Colon (tissue), 2 donors: ENCODE measurements at regions not wholly inside any gene's neighbourhood (a gene's known extent, or its start where the extent isn't known, plus 50 kb on each side); places are given as distances from the start of the nearest gene placed in this dataset.

Experiments used
- FAIRE-seq: peaks from 2 replicates; lab custom pipeline; 2012; peaks lifted over from hg19 to GRCh38; lab: Jason Lieb, UNC
- donor health status: control.
- donor health status: control.

DNA sequence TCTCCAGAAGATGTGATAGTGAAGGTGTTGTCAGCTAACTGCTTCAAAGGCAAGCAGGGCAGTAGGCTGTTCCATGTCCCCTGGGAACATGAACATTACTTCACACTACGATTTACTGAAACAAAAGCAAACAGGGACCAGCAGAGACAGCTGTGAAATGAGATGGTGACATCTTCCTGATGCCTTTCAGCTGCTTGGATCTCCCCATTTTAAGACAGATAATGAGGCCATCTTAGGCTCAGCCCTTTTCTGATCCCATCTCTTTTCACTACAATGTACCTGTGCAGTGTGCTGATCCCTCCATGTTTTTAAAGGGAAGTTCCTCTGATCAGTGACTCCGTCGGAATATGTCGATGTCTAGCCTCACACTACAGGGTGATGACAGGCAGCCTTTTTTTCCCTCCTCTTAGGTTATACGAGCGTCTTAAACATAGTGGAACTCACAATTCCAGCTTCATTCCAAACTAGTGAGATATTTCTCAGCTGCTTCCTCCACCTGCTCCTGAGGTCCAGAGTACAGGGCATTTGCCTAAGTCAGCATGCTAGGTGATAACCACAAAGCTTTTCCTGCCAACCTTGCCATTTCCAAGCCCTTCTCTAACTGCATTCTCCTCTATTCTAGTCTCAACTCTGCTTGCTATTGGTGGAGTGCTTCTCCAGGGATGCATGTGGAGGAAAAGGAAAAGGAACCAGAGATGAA lies 87.6 kb upstream of the EGLN3 start:
- no peak for FAIRE-seq

DNA sequence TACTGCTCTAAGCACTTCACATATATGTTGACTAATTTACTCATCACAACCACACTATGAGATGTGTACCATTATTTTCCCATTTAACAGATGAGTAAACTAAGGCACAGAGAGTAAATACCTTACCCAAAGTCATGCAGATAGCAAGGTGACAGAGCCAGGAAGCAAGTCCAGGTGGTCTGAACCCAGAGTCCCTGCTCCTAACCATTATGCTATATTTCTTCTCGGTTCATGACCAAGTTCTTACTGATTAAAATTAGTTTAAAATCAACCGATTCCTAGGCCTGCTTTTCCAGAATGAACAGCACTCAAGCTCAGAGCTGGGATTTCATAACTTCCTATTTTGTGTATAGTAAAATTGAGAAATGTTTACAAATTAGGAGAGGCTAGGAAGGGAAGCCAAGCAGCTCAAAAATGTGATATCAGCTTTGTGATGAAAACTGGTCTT lies 85.5 kb upstream of the EGLN3 start:
- FAIRE-seq = no peak

DNA sequence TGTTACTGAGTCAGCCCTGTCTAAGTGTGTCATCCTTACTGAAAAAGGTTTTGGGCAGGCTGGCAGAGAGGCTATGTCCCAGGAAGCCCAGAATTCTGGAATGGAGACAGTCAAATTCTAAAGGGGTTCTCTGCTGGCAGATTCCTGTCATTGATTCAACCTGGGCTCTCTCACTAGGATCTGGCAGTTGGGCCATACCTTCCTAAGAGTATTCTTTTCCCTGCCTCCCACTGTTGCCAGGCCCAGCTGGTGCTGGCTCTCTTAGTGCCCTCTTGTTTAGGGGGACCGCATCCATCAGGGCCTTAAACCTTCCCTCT lies 85.0 kb upstream of the EGLN3 start:
- no peak for FAIRE-seq

DNA sequence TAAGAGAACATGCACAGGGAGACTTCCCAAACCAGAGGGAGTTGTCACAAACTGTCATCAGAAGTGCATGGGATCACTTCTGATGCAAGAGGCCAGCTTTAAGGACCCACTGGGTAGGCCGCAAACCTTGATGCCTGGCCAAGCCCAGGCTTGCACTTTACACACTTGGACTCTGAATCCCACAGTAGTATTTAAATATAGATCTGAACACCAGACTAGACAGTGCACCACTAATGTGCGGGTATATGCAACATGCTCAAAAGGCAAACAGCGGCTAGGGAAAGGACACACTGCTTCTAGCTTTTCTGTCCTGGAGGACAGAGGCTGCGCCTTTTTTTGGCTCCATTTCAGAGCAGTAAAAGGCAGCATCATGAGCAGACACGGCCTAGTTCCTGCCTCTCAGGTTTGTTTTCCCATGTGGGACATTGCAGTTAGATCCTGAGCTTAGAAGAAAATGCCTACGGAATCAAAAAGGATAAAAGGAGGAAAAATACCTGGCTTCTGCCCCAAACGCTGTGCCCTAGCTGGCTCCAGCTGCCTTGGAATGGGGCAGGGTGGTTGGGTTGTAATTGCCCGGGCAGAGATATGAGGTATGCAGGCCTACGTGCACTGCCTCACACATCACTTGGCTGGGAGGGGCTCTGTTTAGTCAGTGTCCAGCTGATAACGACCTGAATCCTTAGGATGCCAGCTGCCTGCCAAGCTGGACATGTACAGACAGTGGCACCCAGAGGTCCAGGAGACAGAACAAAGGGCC lies 84.5 kb upstream of the EGLN3 start:
- FAIRE-seq = no peak

DNA sequence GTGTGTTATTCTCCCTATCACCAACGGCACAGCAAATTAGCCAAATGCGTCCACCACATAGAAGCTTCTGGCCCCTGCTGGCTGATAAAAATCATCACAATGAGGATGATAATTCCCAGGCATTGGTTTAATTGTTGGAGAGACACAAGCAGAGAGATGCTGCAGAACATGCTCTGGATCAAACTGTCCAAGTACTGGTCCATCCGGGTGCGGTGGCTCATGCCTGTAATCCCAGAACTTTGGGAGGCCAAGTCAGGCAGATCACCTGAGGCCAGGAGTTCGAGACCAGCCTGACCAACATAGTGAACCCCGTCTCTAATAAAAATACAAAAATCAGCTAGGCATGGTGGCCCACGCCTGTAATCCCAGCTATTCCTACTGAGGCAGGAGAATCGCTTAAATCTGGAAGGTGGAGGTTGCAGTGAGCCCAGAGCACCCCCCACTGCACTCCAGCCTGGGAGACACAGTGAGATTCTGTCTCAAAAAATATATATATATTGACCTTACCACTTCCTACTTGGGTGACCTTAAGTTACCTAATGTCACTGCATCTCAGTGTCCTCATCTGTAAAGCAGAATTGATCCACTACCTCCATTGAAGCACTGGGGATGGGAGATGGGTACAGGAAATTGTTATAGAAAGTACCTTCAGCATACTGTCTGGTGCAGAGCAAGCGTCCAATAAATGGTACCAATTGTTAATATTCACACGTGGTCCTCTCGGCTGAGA lies 83.7 kb upstream of the EGLN3 start:
- FAIRE-seq = no peak

DNA sequence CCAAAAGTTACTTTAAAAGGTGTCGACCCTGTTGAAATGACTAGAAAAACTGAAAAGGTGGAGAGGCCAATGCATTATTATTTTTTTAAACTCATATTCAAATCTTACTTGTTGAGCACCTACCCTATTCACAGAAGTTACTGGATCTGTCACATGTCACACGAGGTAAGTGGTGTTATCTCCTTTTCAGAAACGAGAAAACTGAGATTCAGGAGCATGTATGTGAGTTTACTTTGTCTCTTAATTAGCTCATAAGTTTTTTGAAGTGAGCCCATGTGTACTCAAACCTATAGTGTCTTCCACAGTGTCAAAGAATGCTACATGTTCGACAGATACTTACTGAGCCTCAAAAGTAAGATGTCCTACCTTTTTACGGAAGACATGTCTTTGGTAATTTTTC lies 81.8 kb upstream of the EGLN3 start:
- no peak for FAIRE-seq

DNA sequence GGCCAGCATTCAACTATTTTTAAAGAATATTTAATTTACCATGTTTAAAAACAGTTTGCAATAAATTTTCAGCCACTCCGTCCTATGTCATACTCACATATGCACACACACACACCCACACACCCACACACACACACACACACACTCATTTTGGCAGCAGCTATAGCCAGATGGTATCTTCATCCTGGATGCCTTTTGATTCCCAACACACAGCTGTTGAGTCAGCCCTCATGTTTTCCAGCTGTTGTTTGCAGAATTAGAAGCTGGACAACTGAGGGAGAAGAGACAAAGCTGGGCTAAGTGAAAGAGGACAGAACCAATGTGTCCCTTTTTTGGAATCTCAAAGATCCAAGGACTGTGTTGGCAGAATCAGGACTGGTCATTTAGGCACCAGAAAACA lies 80.0 kb upstream of the EGLN3 start:
- FAIRE-seq = no peak

DNA sequence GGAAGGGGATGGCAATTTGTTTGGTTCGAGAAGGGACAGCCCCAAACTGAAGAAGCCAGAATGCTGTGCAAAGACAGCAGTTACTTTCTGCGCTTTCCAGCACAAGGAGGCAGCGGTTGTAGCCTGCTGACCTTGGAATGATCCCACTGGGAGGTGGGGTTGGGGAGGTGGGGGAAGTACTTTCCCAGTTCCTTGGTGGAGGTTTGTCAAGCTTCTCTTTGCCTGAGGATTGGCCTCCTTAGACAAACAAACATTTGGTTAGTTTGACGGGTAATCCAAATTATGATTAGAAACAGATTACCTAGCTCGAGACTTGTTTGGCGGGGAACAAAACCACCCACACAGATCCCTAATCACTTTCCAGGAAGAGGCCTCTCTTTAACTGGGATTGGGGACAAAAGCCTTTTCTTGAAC lies 79.1 kb upstream of the EGLN3 start:
- FAIRE-seq = no peak

DNA sequence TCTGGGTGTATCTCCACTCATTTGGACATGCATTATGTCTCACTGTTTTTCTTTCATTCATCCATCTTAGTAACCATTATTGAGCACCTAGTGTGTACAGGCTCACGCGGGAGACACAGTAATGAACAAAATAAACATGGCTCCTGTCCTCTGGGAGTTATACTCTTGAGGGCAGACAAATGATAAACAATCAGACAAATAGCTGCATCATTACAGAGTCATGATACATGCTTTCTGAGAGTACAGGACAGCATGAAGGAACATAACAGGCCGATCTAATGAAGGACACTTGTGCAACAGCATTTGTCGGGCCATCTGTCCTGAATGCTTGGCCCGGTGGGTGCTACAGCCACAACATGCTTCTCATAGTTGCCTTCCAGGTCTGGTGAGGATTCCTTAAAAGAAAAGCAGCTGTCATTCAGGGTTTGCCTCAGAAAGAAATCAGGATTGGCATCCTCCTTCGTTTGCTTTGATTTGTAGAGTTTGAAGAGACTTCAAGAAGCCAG lies 77.2 kb upstream of the EGLN3 start:
- FAIRE-seq = no peak

DNA sequence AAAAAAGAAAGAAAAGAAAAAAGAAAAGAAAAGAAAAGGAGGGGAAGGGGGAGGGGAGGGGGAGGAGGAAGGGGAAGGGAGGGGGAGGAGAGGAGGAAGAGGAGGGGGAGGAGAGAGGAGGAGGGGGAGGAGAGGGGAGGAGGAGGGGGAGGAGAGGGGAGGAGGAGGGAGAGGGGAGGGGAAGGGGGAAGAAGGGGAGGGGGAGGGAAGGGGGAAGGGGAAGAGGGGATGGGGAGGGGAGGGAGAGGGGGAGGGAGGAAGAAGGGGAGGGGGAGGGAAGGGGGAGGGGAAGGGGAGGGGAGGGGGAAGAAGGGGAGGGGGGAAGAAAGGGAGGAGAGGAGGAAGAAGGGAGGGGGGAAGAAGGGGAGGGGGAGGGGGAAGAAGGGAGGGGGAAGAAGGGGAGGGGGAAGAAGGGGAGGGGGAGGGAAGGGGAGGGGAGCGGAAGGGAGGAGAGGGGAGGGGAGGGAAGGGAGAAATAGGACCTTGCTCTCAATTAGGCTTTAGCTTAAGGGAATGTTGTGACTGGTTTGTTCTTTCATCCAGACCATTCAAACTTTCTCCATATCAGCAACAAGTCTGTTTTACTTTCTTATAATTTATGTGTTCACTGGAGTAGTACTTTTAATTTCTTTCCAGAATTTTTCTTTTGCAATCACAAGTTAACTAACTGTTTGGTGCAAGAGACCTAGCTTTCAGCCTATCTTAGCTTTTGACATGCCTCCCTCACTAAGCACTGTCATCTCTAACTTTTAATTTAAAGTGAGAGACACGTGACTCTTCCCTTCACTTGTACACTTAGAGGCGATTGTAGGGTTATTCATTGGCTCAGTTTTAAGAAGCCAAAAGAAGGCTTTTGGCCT lies 76.5 kb upstream of the EGLN3 start:
- FAIRE-seq = no peak

DNA sequence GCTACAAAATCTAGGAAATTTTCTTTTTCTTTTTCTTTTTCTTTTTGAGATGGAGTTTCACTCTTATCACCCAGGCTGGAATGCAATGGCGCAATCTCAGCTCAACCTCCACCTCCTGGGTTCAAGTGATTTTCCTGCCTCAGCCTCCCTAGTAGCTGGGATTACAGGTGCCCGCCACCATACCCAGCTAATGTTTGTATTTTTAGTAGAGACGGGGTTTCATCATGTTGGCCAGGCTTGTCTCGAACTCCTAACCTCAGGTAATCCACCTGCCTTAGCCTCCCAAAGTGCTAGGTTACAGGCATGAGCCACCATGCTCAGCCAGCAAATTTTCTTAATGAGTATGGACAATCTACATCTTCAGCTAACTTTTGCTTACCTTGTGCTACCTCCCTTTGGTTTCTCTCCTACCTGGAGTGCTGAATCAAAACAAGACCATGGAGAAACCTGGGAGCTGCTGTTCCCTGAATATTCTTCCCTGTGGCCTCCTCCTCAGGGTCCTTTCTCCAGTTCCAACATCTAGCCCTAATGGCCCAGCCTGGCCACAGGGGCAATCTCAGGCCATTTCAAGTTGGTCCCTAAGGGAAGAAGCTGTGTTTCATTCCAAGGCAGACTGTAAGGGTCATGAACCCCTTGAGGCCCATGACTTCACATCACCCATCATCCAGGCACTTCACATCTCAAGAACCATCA lies 74.6 kb upstream of the EGLN3 start:
- no peak for FAIRE-seq

DNA sequence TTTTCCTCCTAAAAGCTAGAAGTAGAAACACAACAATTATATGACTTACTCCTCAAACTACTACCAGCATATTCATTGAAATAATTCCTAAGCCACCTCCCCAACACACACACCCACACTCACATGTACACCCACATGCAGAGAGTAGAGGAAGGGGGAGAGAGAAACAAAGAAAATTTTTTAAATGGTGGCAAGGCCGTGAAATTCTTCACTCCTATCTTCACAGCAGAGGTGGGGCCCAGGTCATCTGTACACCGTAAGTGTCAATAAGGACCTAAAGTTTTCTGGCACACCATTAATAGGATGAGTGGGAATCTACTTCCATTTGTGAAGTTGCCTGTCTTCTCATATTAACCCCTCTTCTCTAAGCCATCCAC lies 73.9 kb upstream of the EGLN3 start:
- FAIRE-seq = no peak

DNA sequence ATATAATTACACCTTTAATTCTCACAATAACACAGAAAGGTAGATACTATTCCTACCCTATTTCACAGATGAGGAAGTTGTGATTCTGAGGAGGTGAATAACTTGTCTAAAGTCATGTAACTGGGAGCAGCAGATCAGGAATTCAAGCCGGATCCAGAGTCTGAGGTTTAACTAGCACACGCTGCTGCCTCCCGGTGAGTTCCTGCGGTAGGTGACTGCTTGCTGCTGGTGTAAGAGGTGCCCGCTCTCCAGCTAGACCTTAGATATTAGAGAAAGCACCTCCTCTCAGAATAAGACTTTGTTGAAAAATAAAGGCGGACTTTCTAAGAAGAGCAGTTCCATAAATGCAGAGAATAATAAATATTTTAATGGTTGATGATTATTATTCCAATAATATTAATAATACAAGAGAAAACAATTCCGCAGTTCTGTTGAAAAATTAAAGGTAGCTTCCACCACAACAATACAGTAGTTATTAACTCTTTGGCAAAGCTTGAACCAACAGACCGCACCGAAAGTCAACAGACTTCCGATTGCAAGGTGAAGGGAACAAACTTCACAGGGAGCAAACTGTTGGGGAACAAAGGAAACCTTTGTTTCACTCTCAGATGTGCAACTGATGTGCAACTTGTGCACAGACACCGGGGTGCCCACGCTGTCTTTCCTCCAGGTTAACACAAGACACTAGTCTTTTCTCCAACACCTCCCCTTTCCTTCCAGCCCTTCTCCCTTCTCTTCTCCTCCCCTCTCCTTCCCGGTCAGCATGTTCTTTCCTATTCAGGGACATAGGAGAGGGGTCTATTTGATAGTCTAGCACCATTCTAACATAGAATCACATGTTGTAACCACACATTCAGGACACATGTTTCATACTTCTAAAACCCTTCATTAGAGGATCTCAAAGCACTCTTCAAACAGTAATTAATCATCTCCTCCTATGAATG lies 73.2 kb upstream of the EGLN3 start:
- no peak for FAIRE-seq

DNA sequence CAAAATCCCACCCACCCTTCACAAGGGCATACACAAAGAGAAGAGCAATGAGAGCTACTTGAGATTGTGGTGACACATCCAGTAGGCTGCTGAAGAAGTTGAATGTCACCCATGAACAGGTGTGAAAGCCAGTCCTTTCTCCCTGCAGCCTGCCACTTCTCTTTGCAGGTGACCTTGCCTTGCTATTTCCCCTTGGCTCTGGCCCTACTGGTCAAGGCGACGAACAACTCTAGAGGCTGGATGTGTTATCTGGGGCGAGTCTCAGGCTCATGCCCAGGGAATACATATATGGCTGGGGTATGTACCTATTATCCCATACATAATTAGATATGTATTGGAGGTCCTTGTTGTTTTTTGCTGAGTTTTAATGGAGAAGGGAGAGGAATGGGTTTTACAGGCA lies 70.2 kb upstream of the EGLN3 start:
- FAIRE-seq = no peak

DNA sequence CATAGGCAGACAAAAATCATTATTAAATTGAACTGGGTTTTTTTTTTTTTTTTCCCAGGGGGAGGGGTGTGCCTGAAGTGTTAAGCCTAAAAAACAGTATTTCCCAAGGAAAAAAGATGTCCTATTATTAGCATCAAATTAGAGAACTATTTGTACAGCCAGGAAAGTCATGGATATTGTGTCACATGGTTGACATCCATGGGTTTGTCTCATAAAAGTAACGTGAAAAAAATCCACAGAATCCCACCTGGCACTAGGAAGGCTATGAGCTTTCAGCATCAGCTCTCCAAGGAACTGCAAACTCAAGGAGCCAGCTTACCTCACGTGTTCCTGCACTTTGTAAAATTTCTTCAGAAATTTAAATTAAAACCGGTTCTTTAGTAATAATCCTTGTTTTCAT lies 69.1 kb upstream of the EGLN3 start:
- no peak for FAIRE-seq

DNA sequence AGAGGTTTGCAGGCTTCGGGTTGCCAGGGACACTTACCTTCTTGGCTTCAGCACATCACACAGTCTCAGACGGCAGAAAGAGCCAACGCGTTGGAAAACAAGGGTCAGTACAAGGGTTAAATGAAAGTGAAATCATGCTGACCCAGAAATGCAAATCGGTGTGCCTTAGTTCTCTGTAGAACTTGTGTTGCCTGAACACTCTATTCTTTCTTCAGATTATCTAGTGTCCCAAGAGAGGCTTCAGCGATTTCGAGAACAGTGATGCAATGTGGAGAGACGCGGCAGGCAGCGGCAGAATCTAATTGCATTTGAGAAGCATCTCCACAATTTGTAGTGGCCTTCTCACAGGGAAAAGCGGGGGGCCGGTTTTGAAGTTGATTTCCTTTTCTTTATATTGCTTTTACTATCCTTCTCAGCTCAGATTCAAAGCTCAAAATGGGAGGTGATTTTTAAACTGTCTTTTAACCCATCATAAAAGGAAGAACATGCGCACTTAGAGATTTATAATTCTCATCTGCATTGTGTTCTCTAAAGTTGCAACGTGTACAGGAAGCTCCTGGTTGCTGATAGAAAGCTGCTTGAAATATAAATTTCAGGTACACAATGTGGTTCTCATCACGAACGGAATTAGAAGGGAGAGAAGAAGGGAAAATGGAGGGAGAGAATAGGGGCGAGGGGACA lies 67.8 kb upstream of the EGLN3 start:
- FAIRE-seq = no peak

DNA sequence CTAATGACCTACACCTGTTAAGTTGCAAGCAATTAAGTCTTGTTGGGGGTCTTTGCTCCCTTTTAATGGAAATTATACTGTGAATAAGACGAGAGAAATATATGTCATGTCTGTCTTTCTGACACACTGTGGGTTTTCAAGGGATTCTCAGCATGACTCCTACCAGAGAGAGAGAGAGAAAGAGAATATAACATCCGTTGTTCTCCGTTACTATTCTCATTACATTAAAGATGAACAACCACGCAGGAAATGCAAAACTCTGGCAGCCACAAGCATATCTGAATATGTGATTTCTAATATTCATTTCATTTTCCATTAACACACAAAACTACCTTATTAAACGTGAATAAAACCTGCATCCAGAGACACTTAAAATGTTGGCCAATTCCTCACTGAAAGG lies 67.3 kb upstream of the EGLN3 start:
- no peak for FAIRE-seq

DNA sequence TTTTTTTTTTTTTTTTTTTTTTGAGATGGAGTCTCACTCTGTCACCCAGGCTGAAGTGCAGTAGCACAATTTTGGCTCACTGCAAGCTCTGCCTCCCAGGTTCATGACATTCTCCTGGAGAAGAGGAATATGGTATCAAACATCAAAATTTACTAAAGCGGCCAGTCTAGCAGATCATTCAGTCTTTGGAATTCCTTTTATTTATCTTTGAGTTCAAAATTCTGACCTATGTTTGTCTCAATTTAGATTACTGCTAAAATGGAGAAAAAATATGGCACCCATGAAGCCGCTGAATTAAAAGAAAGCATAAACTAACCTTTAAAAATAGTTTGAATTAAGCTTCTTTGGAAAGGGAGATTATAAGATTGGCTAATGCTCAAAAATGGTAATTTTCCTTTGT lies 64.5 kb upstream of the EGLN3 start:
- no peak for FAIRE-seq

DNA sequence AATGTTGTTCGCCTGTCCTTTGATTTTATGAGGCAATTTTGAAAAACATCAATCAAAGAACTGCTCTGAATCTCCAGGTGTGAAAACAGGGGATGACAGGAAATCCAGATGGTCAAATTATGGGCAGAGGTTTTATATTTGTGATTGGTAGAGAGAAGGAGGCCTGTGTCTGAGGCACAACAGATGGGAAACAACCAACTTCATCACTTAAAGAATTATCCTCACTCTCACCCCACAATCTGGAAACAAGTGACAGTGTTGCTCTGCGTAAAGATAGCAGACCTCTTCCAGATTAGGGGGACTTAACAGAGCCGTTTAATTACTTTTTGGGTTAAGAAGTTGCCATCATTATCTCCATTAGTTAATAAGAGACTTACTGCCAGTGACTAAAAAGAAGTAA lies 64.1 kb upstream of the EGLN3 start:
- FAIRE-seq = no peak

DNA sequence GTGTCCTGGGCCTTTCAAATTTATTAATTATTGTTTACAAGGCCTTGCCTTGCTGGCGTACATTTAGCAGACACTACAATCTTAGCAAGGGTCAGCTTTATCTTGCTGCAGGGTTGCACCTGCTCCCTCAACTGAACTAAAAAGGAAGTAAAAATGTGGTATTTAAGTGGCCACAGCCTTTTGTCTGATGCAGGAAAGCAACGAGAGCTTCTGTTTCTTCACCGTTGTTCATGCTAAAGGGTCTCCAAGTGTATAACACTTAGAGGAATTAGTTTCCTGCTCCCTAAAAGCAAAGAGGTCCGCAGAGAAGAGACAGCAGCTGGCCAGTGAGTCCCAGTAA lies 62.8 kb upstream of the EGLN3 start:
- FAIRE-seq = no peak
